Lung (tissue), 11 donors: ENCODE measurements at regions not wholly inside any gene's neighbourhood (a gene's known extent, or its start where the extent isn't known, plus 50 kb on each side); places are given as distances from the start of the nearest gene placed in this dataset.

Experiments used
- ATAC-seq: fragments of 200-7000 bp; cut with Tn5 transposase; one replicate; pipeline ENCODE4 v1.9.1; 2020; ENCODE audit warnings: moderate number of reproducible peaks; ENCODE audit not compliant: insufficient read depth, low FRiP score
- DNase-seq, 3 donors: peaks; one replicate each; pipeline ENCODE4 v3.0.0-alpha.2; 2013 to 2017
- H3K27ac ChIP-seq, 2 donors: one replicate each; pipeline ENCODE4 v1.5.1; 2013; ENCODE audit warnings: mild to moderate bottlenecking in 2 of 2, moderate library complexity in 2 of 2, control low read depth in 1 of 2, inconsistent platforms in 1 of 2, low read depth in 1 of 2, low read length in 1 of 2
- H3K27me3 ChIP-seq, 3 donors: one replicate each; pipeline ENCODE4 v1.5.1; 2013; ENCODE audit warnings: low read length in 2 of 3; ENCODE audit not compliant: control insufficient read depth in 3 of 3, insufficient read depth in 3 of 3
- H3K36me3 ChIP-seq, 4 donors: one replicate each; pipeline ENCODE4 v1.5.1; 2013; ENCODE audit warnings: low read length in 4 of 4, mild to moderate bottlenecking in 1 of 4, moderate library complexity in 1 of 4; ENCODE audit not compliant: control insufficient read depth in 4 of 4, insufficient read depth in 4 of 4
- H3K4me1 ChIP-seq, 5 donors: one replicate each; pipeline ENCODE4 v1.5.1; 2013; ENCODE audit warnings: low read length in 5 of 5, mild to moderate bottlenecking in 2 of 5, moderate library complexity in 1 of 5; ENCODE audit not compliant: control insufficient read depth in 5 of 5, insufficient read depth in 5 of 5
- H3K4me3 ChIP-seq: one replicate; pipeline ENCODE4 v1.5.1; 2013; ENCODE audit warnings: mild to moderate bottlenecking, control low read depth, moderate library complexity
- H3K9ac ChIP-seq, 2 donors: one replicate each; pipeline ENCODE4 v1.5.1; 2013; ENCODE audit warnings: low read length in 2 of 2, control low read depth in 1 of 2; ENCODE audit not compliant: insufficient read depth in 1 of 2
- H3K9me3 ChIP-seq, 4 donors: one replicate each; pipeline ENCODE4 v1.5.1; 2013; ENCODE audit warnings: low read length in 3 of 4, mild to moderate bottlenecking in 1 of 4, moderate library complexity in 1 of 4; ENCODE audit not compliant: control insufficient read depth in 4 of 4, insufficient read depth in 3 of 4
- CTCF ChIP-seq: IDR thresholded peaks from 2 replicates; pipeline ENCODE4 v1.5.1; 2012; ENCODE audit warnings: mild to moderate bottlenecking; ENCODE audit errors: control extremely low read depth, extremely low read depth
- WGBS, 2 donors: extraction: QIAGEN DNeasy Blood & Tissue Kit; methylation state at CpG; one replicate each; pipeline ENCODE4 v1.1.7; 2013; 5-methylcytosine and 5-hydroxymethylcytosine counted together
- donor health status: control.
- donor health status: control.
- donor health status: Bipolar disorder and iron deficiency.
- donor health status: healthy.
- donor health status: DM: yes; HTN: yes; CAD: no.

GRCh38 chr1:95497566-95497965 is 263.6 kb downstream of the RWDD3 start:
- no peak overlapping the region for H3K27ac ChIP-seq
- H3K4me1 ChIP-seq, result no peaks in the 10 kb centered on the region
- no peaks in the 10 kb centered on the region for H3K9me3 ChIP-seq
- H3K4me3 ChIP-seq, result no peak overlapping the region
- H3K27me3 ChIP-seq, result no peaks in the 10 kb centered on the region
- DNase-seq (no peak), ATAC-seq (no peak)
- no peak overlapping the region for H3K9ac ChIP-seq
- H3K36me3 ChIP-seq, result no peaks in the 10 kb centered on the region
- TF ChIP-seq CTCF, result no peak
- 80% methylated on average over 4 of the region's 4 CpGs for WGBS, 2 donors

- 87 to 92% methylated on average over 9 of the region's 9 CpGs for WGBS, 2 donors
- H3K4me3 ChIP-seq, result no peak overlapping the region
- no peak for ATAC-seq
- H3K4me1 ChIP-seq, result no peaks in the 10 kb centered on the region
- no peaks in the 10 kb centered on the region for H3K36me3 ChIP-seq
- no peaks in the 10 kb centered on the region for H3K27me3 ChIP-seq
- no peaks in the 10 kb centered on the region for H3K9me3 ChIP-seq
- H3K27ac ChIP-seq, result no peak overlapping the region
- DNase-seq, result no peak
- no peak for TF ChIP-seq CTCF
- no peak overlapping the region for H3K9ac ChIP-seq
Observed at GRCh38 chr1:95503278-95504030, 269.4 kb downstream of the RWDD3 start.

GRCh38 chr1:95504321-95504720 is 270.3 kb downstream of the RWDD3 start:
- H3K36me3 ChIP-seq, result no peaks in the 10 kb centered on the region
- peaks cover 0 to 2% (median 0%) of the 10 kb centered on the region in 4 donors for H3K9me3 ChIP-seq
- no peak overlapping the region for H3K27ac ChIP-seq
- H3K27me3 ChIP-seq, result no peaks in the 10 kb centered on the region
- TF ChIP-seq CTCF, result no peak
- WGBS, 2 donors, result 79 to 89% methylated on average over 4 of the region's 4 CpGs
- H3K9ac ChIP-seq, result no peak overlapping the region
- H3K4me1 ChIP-seq, result no peaks in the 10 kb centered on the region
- no peak overlapping the region for H3K4me3 ChIP-seq
- DNase-seq (no peak), ATAC-seq (no peak)
